CD4-positive, alpha-beta T cell treated with Interleukin-10 for 1 hour (primary cell): ENCODE measurements at regions not wholly inside any gene's neighbourhood (a gene's known extent, or its start where the extent isn't known, plus 50 kb on each side); places are given as distances from the start of the nearest gene placed in this dataset.

Experiments
- DNase-seq: peaks from one replicate; pipeline ENCODE4 v3.0.0-alpha.2; 2020

GRCh38 chr1:209395169-209395568 lies 188.3 kb upstream of the CAMK1G start:
- no peak for DNase-seq

- no peak for DNase-seq
Observed at GRCh38 chr1:209397371-209397770, 186.1 kb upstream of the CAMK1G start.

- DNase-seq = no peak
Observed at GRCh38 chr1:209397910-209398309, 185.6 kb upstream of the CAMK1G start.

GRCh38 chr1:209398313-209398991 lies 185.1 kb upstream of the CAMK1G start:
- DNase-seq = peak; percentile 3

- DNase-seq = no peak
Observed at GRCh38 chr1:209399800-209400199, 183.7 kb upstream of the CAMK1G start.

GRCh38 chr1:209400351-209401220 lies 182.9 kb upstream of the CAMK1G start:
- DNase-seq = no peak

GRCh38 chr1:209402697-209403096 lies 180.8 kb upstream of the CAMK1G start:
- DNase-seq = no peak

GRCh38 chr1:209403921-209404320 lies 179.6 kb upstream of the CAMK1G start:
- no peak for DNase-seq

- DNase-seq = no peak
Observed at GRCh38 chr1:209404577-209404976, 178.9 kb upstream of the CAMK1G start.

GRCh38 chr1:209405183-209405814 lies 178.2 kb upstream of the CAMK1G start:
- no peak for DNase-seq

- no peak for DNase-seq
Observed at GRCh38 chr1:209406168-209406567, 177.3 kb upstream of the CAMK1G start.

GRCh38 chr1:209406595-209406994 lies 176.9 kb upstream of the CAMK1G start:
- no peak for DNase-seq

- DNase-seq = no peak
Observed at GRCh38 chr1:209409780-209410179, 173.7 kb upstream of the CAMK1G start.

GRCh38 chr1:209411491-209411929 lies 172.0 kb upstream of the CAMK1G start:
- DNase-seq = no peak

GRCh38 chr1:209412036-209412435 lies 171.5 kb upstream of the CAMK1G start:
- DNase-seq = no peak

GRCh38 chr1:209412566-209412965 lies 170.9 kb upstream of the CAMK1G start:
- no peak for DNase-seq

GRCh38 chr1:209413062-209413461 lies 170.5 kb upstream of the CAMK1G start:
- DNase-seq = no peak

GRCh38 chr1:209414803-209415329 lies 168.6 kb upstream of the CAMK1G start:
- DNase-seq = no peak

- DNase-seq = no peak
Observed at GRCh38 chr1:209416039-209416438, 167.5 kb upstream of the CAMK1G start.

GRCh38 chr1:209416716-209417115 lies 166.8 kb upstream of the CAMK1G start:
- no peak for DNase-seq

GRCh38 chr1:209417761-209418160 lies 165.8 kb upstream of the CAMK1G start:
- no peak for DNase-seq

- DNase-seq = no peak
Observed at GRCh38 chr1:209420276-209420675, 163.2 kb upstream of the CAMK1G start.

- DNase-seq = no peak
Observed at GRCh38 chr1:209421186-209421585, 162.3 kb upstream of the CAMK1G start.
